HG02642 (cell line): ENCODE measurements at regions not wholly inside any gene's neighbourhood (a gene's known extent, or its start where the extent isn't known, plus 50 kb on each side); places are given as distances from the start of the nearest gene placed in this dataset.
"Not testable (repeated sequence)": the region's sequence is repeated elsewhere in the genome, so short reads cannot be mapped to it uniquely, and the experiment has no call there.

Experiments used
- ATAC-seq: cut with Tn5 transposase; IDR thresholded peaks from one replicate; pipeline ENCODE4 v1.9.1; 2021; ENCODE audit warnings: mild to moderate bottlenecking; ENCODE audit not compliant: unreplicated experiment, poor library complexity

GRCh38 chr2:133992454-133992853 lies 261.4 kb upstream of the MGAT5 start:
- ATAC-seq = no peak

- ATAC-seq = no peak
Measured at GRCh38 chr2:133993160-133993559, 260.7 kb upstream of the MGAT5 start.

GRCh38 chr2:133998726-133999125 lies 255.1 kb upstream of the MGAT5 start:
- ATAC-seq = not testable (repeated sequence)

- ATAC-seq = no peak
Measured at GRCh38 chr2:134002391-134002790, 251.5 kb upstream of the MGAT5 start.

GRCh38 chr2:134002921-134003320 lies 251.0 kb upstream of the MGAT5 start:
- ATAC-seq = no peak

- no peak for ATAC-seq
Measured at GRCh38 chr2:134004467-134004866, 249.4 kb upstream of the MGAT5 start.

- ATAC-seq = no peak
Measured at GRCh38 chr2:134008837-134009236, 245.0 kb upstream of the MGAT5 start.

GRCh38 chr2:134009440-134009839 lies 244.4 kb upstream of the MGAT5 start:
- ATAC-seq = no peak

GRCh38 chr2:134009906-134010305 lies 244.0 kb upstream of the MGAT5 start:
- ATAC-seq = not testable (repeated sequence)

GRCh38 chr2:134011936-134012586 lies 241.8 kb upstream of the MGAT5 start:
- no peak for ATAC-seq

GRCh38 chr2:134014196-134014960 lies 239.5 kb upstream of the MGAT5 start:
- ATAC-seq = no peak

- no peak for ATAC-seq
Measured at GRCh38 chr2:134019871-134020270, 234.0 kb upstream of the MGAT5 start.

- ATAC-seq = no peak
Measured at GRCh38 chr2:134020608-134021007, 233.3 kb upstream of the MGAT5 start.

GRCh38 chr2:134021830-134022524 lies 231.9 kb upstream of the MGAT5 start:
- peak; percentile 96 for ATAC-seq

- ATAC-seq = no peak
Measured at GRCh38 chr2:134023854-134024253, 230.0 kb upstream of the MGAT5 start.

- no peak for ATAC-seq
Measured at GRCh38 chr2:134027980-134028379, 225.9 kb upstream of the MGAT5 start.

GRCh38 chr2:134029418-134029817 lies 224.5 kb upstream of the MGAT5 start:
- no peak for ATAC-seq

- no peak for ATAC-seq
Measured at GRCh38 chr2:134031539-134031938, 222.3 kb upstream of the MGAT5 start.

- no peak for ATAC-seq
Measured at GRCh38 chr2:134035605-134036370, 218.1 kb upstream of the MGAT5 start.

- ATAC-seq = no peak
Measured at GRCh38 chr2:134039912-134040581, 213.8 kb upstream of the MGAT5 start.
